HG03558 (cell line): ENCODE measurements at regions not wholly inside any gene's neighbourhood (a gene's known extent, or its start where the extent isn't known, plus 50 kb on each side); places are given as distances from the start of the nearest gene placed in this dataset.
"Not testable (repeated sequence)": the region's sequence is repeated elsewhere in the genome, so short reads cannot be mapped to it uniquely, and the experiment has no call there.

ENCODE experiments used
- ATAC-seq: cut with Tn5 transposase; IDR thresholded peaks from one replicate; pipeline ENCODE4 v1.9.1; 2021; ENCODE audit warnings: moderate number of reproducible peaks; ENCODE audit not compliant: unreplicated experiment; ENCODE audit errors: extremely low read depth

DNA sequence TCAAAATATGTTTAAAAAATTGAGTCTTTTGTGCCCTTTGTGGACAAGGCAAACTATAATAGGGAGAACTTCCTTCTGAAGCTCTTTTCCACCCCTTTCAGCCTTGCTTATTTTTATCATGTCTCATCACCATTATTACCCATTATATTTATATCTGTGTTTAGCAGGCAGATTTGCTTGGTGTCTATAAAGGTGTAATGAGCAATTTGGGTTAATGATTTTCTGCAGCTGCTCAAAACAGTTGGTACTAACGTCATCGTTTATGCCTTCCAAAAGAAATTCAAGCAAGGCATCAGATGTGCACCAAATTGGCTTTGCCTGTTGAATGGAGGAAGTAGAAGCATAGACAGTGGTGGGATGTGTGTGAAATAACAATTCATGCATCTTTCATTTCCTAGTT lies 483.7 kb upstream of the SGO1 start:
- ATAC-seq: no peak

DNA sequence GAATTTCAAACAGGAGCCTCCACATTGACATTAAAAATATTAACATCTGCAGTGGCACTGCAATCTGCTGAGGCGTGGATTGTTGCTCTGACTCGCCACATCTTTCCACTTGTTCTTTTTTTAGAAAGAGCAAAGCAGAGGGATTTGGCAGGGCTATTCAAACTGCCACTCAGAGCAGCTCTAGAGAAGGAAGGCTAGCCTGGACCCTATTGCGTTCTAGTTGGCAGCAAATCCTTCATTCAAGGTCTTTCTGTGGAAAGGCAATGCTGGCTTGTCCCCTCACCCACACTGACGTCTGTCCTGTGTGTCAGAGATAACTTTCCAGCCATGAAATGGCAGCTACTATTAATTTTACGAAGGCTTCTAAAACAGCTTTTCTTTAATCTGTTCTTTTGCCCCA lies 483.2 kb upstream of the SGO1 start:
- no peak for ATAC-seq

DNA sequence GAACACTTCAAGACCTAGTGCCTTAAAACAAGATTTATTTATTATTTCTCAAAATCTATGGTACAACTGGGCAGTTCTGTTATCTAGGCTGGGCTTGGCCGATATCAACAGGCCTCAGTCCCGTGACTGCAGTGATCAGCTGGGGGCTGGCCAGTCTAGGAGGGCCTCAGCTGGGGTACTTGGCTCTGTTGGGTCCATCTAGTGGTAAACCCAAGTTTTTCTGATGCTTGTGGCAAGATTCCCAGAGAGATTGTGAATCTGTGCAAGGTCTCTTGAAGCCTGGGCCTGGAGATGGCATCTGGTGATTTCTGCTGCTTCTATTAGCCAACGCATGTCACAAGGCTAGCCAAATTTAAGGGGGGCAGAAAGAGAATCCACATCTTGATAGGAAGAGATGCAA lies 482.4 kb upstream of the SGO1 start:
- no peak for ATAC-seq

DNA sequence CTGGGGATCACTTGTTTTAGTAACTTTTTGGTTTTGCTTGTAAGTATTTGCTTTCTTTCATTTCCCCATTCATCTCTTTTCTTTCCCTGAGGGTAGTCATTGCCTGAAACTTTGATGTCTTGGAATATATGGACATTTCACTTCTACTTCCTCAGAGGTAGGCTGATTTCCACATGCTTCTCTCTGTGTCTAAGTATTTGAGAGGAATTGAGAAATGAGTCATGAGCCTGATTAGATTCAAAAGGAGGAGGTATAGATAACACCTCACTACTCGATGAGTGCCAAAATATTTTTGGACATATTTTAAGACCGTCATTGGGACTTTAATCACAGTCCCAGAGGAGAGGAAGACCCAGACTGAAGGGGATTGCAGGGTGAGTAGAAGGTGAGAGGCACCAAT lies 480.1 kb upstream of the SGO1 start:
- no peak for ATAC-seq

DNA sequence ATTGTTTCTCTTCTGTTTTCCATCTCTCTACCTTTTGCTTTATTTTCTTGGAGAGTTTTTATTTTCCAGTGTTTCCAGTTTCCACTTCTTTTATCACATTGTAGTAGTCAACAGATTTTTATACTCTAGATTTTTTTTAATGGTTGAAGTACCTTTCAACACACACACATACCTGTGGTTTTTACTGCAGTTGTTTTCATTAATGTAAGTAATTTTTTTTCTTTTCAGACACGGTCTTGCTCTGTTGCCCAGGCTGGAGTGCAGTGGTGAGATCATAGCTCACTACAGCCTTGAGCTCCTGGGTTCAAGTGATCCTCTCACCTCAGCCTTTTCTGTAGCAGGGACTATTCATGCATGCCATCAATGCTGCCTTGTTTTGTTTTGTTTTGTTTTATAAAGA lies 472.5 kb upstream of the SGO1 start:
- ATAC-seq: no peak

- no peak for ATAC-seq
Observed at GRCh38 chr3:20657560-20657959, 471.6 kb upstream of the SGO1 start.

DNA sequence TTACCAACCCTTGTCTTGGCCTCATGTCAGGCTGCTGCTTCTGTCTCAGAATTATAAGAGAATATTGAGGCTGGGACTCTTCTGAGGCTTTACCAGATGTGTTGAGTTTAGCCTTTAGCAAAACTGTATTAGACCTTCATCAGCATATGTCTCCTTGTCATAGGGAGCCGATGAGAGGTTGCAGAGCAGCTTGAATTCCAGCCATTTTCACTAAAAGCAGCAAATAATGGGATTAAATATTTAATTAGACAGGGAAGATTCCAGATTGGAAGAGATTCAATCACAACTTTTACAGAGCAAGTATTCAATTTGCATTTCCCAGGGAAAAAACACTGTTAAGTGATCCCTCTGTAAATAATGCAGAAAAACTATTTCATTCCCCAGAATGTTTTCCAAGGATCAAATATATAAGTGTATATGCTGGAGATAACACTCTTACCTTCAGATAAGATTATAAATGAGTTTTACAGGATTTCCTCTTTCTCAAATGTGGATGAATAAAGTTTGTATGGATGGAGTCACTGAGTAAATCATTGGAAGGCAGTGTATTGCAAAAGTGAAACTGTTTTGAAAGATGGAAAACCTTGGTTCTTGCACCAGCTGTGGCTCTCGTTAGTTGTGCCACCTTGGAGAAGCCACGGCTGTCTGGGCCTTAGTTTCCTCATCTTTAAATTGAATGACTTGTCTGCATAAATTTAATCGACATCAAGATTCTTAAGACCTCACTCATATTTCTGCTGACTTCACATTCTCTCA lies 466.4 kb upstream of the SGO1 start:
- ATAC-seq: no peak

- ATAC-seq: no peak
Observed at GRCh38 chr3:20648921-20649381, 462.9 kb upstream of the SGO1 start.

DNA sequence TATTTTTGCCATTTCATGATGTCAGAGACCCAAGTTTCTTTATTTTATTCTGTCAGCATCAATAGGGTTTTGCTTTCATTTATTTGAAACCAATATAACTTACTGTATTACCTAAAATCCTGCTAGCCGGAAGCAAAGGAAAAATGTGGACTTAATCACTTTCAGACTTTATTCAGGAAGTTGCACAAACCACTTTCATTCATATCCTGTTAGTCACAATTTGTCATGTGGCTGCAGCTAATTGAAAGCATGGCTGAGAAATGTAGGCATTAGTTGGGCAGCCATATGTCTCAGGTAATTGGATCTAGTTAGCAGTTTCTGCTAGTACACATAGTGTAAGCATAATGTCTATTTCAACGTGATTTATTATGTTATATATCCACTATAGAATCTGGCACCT lies 462.3 kb upstream of the SGO1 start:
- ATAC-seq: no peak

DNA sequence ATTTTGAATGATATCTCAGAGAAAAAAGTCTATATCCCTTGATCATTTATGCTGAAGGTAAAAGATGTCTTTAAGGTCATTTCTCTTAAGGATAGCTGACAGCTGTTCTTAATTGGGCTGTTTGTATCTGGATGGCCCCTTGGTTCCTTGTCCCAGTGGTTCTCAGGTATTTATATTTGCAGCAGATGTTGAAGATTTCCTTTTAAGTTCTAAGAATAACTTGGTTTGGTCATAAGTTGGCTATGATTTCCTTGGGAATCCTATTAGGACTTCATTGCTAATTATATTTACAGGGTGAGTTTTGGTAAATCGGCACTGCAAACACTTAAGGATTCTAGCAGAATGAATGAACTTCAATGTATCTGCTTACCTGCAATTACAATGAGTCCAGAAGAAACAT lies 460.4 kb upstream of the SGO1 start:
- no peak for ATAC-seq

DNA sequence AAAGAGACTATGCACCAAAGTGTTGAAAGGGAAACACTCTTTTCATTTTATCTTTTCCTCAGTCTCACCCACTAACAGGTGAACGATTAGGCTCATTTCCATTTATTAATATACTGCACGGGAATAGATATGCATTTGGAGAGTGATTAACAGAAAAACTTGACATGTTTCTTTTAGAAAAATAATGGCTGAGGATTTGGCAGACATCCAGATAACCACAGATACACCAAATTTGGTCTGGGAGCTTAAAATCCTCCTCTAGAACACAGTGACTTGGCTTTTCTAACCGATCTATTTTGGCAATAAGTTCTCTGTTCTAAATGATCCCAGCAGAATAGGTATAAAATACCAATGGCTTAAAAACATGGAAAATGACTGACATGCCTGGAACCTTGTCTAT lies 459.3 kb upstream of the SGO1 start:
- no peak for ATAC-seq

DNA sequence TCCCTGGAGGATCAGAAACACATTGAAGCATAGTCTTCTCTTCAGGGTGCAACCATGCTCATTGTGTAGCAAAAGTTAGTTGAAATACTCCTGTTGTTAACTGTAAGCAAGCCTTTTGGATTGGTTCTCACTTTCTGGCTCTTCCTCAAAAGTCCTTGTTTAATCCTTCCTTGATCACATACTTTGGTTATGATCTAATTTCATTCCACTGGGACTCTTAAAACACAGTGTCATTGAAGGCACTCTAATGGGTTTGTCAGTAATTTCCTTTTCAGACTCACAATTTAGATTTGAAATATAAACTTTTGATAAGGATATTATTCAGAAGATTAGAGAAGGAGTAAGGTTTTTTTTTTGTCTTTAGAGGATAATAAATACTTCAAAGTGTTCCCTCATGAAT lies 451.7 kb upstream of the SGO1 start:
- no peak for ATAC-seq

GRCh38 chr3:20622304-20622703 lies 436.3 kb upstream of the SGO1 start:
- ATAC-seq: no peak

DNA sequence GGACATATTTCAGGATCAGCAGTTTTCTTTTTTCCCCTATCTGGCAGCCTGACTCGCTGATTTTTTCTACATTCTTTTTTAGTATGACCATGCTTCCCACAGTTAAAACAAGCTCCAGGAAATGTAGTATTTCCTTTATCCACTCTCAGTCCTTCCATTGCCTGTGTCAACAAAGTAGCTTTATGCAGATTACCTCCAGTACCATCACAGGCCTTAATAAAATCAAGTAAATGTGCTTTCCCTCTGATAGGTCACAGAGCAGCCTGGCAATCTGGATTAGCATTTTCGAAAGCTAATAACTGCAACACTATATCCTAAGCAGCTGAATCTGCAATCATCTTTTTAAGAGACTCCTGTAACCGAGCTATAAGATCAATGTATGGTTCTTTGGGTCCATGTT lies 432.6 kb upstream of the SGO1 start:
- ATAC-seq: not testable (repeated sequence)

GRCh38 chr3:20618181-20618580 lies 432.2 kb upstream of the SGO1 start:
- ATAC-seq: not testable (repeated sequence)

GRCh38 chr3:20615982-20616381 lies 430.0 kb upstream of the SGO1 start:
- not testable (repeated sequence) for ATAC-seq

DNA sequence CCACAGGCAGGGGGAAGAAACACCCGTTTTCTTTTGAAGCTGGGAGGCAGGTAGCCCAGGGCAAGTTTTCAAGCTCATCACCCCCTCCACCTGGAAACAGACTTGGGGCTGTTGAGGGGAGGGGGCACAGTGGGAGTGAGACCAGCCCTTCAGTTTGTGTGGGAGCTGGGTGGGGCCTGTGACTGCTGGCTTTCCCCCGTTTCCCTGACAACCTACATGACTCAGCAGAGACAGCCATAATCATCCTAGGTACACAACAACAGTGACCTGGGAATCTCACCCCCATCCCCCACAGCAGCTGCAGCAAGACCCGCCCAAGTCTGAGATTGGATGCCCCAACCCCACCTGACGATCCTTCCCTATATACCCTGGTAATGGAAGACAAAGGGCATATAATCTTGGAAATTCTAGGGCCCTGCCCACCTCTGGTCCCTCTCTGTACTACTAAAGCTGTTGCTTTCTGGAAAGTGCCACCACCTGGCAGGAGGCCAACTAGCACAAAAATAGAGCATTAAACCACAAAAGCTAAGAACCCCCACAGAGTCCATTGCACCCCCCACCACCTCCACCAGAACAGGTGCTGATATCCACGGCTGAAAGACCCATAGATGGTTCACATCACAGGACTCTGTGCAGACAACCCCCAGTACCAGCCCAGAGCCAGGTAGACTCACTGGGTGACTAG lies 422.2 kb upstream of the SGO1 start:
- ATAC-seq: no peak

- no peak for ATAC-seq
Observed at GRCh38 chr3:20604659-20605058, 418.7 kb upstream of the SGO1 start.

- no peak for ATAC-seq
Observed at GRCh38 chr3:20589275-20589674, 403.3 kb upstream of the SGO1 start.

DNA sequence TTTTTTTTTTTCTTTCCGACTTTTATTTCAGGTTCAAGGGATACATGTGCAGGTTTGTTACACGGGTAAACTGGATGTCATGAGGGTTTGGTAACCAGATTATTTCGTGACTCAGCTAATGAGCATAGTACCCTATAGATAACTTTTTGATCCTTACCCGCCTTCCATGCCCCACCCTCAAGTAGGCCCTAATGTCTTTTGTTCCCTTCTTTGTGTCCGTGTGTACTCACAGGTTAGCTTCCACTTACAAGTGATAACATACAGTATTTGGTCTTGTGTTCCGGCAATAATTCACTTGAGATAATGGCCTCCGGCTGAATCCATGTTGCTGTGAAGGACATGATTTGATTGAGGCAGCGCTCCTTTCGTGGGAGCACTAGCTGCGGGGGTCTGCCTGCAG lies 402.8 kb upstream of the SGO1 start:
- ATAC-seq: no peak

DNA sequence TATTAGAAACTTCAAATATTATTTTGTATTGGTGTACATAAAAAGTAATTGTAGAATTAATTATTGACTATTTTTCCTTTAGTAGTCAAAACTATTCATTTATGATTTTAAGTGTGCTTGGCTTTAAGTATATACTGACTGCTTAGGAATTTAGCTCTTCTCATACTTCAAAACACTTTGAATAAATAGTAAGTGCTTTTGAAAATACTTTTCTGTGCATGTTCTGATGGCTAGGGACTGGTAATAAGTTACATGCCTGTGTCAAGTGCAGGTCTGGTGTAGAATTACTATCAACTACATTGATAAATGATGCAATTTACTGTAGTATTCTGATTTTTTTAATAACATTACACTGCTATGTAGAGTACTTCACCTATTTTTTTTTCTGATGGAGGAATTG lies 397.6 kb upstream of the SGO1 start:
- ATAC-seq: no peak

DNA sequence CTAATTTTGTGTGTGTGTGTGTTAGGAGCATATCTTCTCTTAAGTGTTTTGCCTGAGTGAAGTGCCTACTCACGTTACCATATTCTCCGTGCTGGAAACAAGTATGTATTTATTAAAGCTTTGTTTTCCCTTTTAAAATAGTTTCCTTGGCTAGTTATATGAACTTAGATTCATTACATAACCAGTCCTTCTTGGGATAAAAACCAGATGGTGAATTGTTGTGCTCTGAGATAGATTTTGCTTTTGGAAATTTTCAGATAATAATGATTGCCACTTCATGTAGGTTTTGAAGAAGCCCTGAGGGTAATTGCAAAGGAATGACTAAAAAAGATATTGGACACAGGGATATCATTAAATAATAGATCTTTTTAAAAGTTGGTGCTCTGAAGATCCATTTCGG lies 390.2 kb upstream of the SGO1 start:
- no peak for ATAC-seq
